ENCODE measurements at regions not wholly inside any gene's neighbourhood (a gene's known extent, or its start where the extent isn't known, plus 50 kb on each side); places are given as distances from the start of the nearest gene placed in this dataset.

DNA sequence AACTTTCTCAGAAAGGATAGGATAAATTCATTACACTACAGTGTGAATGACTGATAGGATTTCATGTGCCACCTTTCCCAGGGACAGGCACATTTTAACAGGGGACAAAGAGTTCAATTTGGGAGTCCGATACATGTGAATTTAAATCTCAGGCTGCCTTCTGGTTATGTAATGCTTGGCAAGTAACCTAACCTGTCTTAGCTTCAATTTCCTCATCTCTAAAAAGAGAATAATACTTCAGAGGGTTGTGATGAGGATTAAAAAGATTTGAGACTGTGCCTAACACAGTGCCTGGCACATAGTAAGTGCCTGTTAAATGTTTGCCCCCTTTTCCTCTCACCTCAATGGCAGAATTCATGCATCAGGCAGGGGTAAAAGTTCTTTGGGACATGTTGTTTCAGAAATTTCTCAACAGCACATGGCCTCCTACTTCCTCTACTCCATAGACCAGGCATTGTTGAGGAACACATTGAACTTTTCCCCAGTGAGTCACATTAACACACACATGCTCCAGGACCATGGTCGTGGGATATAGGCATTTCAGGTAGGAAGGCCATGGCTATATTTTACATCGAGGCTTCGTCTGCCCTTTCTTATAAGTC is 94.6 kb upstream of the EGFLAM start:
- H3K9me3 ChIP-seq, result no peaks in the 10 kb centered on the region
- no peaks in the 10 kb centered on the region for H3K4me1 ChIP-seq
- intact Hi-C loops (cut with DNase I), result no loop called here
- H3K27me3 ChIP-seq, result no peaks in the 10 kb centered on the region
- no peak for DNase-seq
- TF ChIP-seq, protein P1, sequence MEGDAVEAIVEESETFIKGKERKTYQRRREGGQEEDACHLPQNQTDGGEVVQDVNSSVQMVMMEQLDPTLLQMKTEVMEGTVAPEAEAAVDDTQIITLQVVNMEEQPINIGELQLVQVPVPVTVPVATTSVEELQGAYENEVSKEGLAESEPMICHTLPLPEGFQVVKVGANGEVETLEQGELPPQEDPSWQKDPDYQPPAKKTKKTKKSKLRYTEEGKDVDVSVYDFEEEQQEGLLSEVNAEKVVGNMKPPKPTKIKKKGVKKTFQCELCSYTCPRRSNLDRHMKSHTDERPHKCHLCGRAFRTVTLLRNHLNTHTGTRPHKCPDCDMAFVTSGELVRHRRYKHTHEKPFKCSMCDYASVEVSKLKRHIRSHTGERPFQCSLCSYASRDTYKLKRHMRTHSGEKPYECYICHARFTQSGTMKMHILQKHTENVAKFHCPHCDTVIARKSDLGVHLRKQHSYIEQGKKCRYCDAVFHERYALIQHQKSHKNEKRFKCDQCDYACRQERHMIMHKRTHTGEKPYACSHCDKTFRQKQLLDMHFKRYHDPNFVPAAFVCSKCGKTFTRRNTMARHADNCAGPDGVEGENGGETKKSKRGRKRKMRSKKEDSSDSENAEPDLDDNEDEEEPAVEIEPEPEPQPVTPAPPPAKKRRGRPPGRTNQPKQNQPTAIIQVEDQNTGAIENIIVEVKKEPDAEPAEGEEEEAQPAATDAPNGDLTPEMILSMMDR (IDR thresholded peaks at IDR 0.05), result no peak
- no peak for TF ChIP-seq POLR2A (IDR thresholded peaks at IDR 0.05)
- 54 to 55% methylated on average over 4 of the region's 4 CpGs for WGBS, 2 donors
- H3K36me3 ChIP-seq, result no peaks in the 10 kb centered on the region
- no peak overlapping the region for H3K4me3 ChIP-seq
- no peak overlapping the region for H3K27ac ChIP-seq

- no peak for DNase-seq
- Histone ChIP-seq H3K4me1 (no peaks in the 10 kb centered on the region), H3K27ac (no peak overlapping the region), H3K36me3 (no peaks in the 10 kb centered on the region), H3K9me3 (no peaks in the 10 kb centered on the region), H3K27me3 (no peaks in the 10 kb centered on the region), H3K4me3 (no peak overlapping the region)
- intact Hi-C loops (cut with DNase I), result no loop called here
- 84 to 87% methylated on average over 3 of the region's 4 CpGs for WGBS, 2 donors
- TF ChIP-seq, protein P1 (IDR thresholded peaks at IDR 0.05), result no peak
- TF ChIP-seq POLR2A (IDR thresholded peaks at IDR 0.05), result no peak
Observed at GRCh38 chr5:38162625-38163024, 95.7 kb upstream of the EGFLAM start.

GRCh38 chr5:38157024-38157423 is 101.3 kb upstream of the EGFLAM start:
- no peaks in the 10 kb centered on the region for H3K4me1 ChIP-seq
- H3K27ac ChIP-seq, result no peak overlapping the region
- H3K27me3 ChIP-seq, result no peaks in the 10 kb centered on the region
- TF ChIP-seq POLR2A (IDR thresholded peaks at IDR 0.05), result no peak
- TF ChIP-seq, protein P1 (IDR thresholded peaks at IDR 0.05), result no peak
- no peaks in the 10 kb centered on the region for H3K36me3 ChIP-seq
- H3K9me3 ChIP-seq, result no peaks in the 10 kb centered on the region
- no peak for DNase-seq
- H3K4me3 ChIP-seq, result no peak overlapping the region
- intact Hi-C loops (cut with DNase I), result no loop called here
- WGBS, 2 donors, result 67 to 70% methylated on average over 2 of the region's 2 CpGs

DNA sequence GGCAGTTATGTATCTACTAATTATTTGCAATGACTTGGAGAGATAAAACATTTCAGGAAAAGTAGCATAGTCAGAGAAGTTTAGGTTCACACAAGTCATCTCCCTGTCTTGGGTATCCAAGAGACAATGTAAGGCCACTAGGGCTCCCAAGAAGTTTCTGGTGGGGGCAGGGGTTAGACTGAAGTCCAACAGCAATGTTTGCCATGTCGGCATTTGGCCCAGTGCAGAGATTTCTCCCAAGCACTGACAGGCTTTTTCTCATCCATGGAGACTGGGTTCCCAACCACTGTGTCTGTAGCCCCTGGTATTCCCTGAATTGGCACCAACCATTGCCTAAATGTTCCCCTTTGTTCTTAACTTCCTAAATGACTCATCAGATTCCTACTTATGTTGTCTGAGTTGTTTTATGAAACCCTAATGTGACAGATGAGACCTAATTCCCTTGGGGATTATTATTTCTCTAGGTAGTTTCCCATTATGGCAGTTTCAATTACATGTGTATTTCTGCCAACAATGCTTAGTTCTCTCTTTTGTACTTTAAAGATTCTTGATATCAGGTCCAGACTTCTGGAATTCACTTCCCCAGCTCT is 103.6 kb upstream of the EGFLAM start:
- 17 to 30% methylated on average over 1 of the region's 1 CpG for WGBS, 2 donors
- intact Hi-C loops (cut with DNase I), result no loop called here
- TF ChIP-seq POLR2A (IDR thresholded peaks at IDR 0.05), result no peak
- TF ChIP-seq, protein P1 (IDR thresholded peaks at IDR 0.05), result no peak
- H3K9me3 ChIP-seq, result no peaks in the 10 kb centered on the region
- H3K27me3 ChIP-seq, result no peaks in the 10 kb centered on the region
- H3K4me1 ChIP-seq, result no peaks in the 10 kb centered on the region
- no peak for DNase-seq
- H3K4me3 ChIP-seq, result no peak overlapping the region
- no peaks in the 10 kb centered on the region for H3K36me3 ChIP-seq
- no peak overlapping the region for H3K27ac ChIP-seq

GRCh38 chr5:38151878-38152277 is 106.5 kb upstream of the EGFLAM start:
- H3K27me3 ChIP-seq, result no peaks in the 10 kb centered on the region
- H3K27ac ChIP-seq, result no peak overlapping the region
- no peaks in the 10 kb centered on the region for H3K4me1 ChIP-seq
- intact Hi-C loops (cut with DNase I), result no loop called here
- 72 to 100% methylated on average over 1 to 2 of the region's 2 CpGs for WGBS, 2 donors
- H3K4me3 ChIP-seq, result no peak overlapping the region
- TF ChIP-seq, protein P1 (IDR thresholded peaks at IDR 0.05), result no peak
- TF ChIP-seq POLR2A (IDR thresholded peaks at IDR 0.05), result no peak
- no peaks in the 10 kb centered on the region for H3K36me3 ChIP-seq
- no peak for DNase-seq
- no peaks in the 10 kb centered on the region for H3K9me3 ChIP-seq
